H1 (cell line): ENCODE measurements at regions not wholly inside any gene's neighbourhood (a gene's known extent, or its start where the extent isn't known, plus 50 kb on each side); places are given as distances from the start of the nearest gene placed in this dataset.

Experiments
- CTCF ChIA-PET: fragments of 300-600 bp; sonication (Branson Sonifier 250); formaldehyde crosslinking; loops from one replicate; lab custom pipeline; 2021; ENCODE audit not compliant: partially characterized antibody; lab: Charles Lee
- POLR2A ChIA-PET: fragments of 300-600 bp; sonication (Branson Sonifier 250); formaldehyde crosslinking; loops from one replicate; lab custom pipeline; 2021; ENCODE audit warnings: inconsistent platforms; ENCODE audit not compliant: partially characterized antibody; lab: Charles Lee
- DNase-seq, 2 experiments: peaks; one replicate each; pipeline versions ENCODE4 v3.0.0 to v3.0.0-alpha.2; 2010 to 2022; ENCODE audit warnings: low spot score in 2 of 2, low read depth in 1 of 2, mixed read lengths in 1 of 2
- FAIRE-seq: peaks from 2 replicates; lab custom pipeline; 2011; peaks lifted over from hg19 to GRCh38; lab: Jason Lieb, UNC
- H2AFZ ChIP-seq: 2 replicates; pipeline ENCODE4 v1.8.1; 2012; ENCODE audit warnings: low read length, inconsistent platforms
- H2AK5ac ChIP-seq: 2 replicates; pipeline ENCODE4 v1.6.1; 2013; ENCODE audit warnings: low read depth, low read length
- H2BK120ac ChIP-seq: replicated peaks from 2 replicates; pipeline ENCODE3; 2013; ENCODE audit warnings: low read depth, low read length, inconsistent platforms
- H2BK12ac ChIP-seq: 2 replicates; pipeline ENCODE4 v1.6.1; 2013; ENCODE audit warnings: low read depth, low read length
- H2BK15ac ChIP-seq: 2 replicates; pipeline ENCODE4 v1.6.1; 2013; ENCODE audit warnings: low read length
- H2BK20ac ChIP-seq: 2 replicates; pipeline ENCODE4 v1.6.1; 2013; ENCODE audit warnings: low read length
- H2BK5ac ChIP-seq: 2 replicates; pipeline ENCODE4 v1.6.1; 2013; ENCODE audit warnings: low read depth, low read length
- H3K14ac ChIP-seq: 2 replicates; pipeline ENCODE4 v1.6.1; 2013; ENCODE audit warnings: inconsistent platforms; ENCODE audit not compliant: insufficient read length
- H3K18ac ChIP-seq: 2 replicates; pipeline ENCODE4 v1.6.1; 2013; ENCODE audit warnings: low read length; ENCODE audit errors: extremely low read depth
- H3K23ac ChIP-seq: 2 replicates; pipeline ENCODE4 v1.6.1; 2013; ENCODE audit warnings: inconsistent platforms; ENCODE audit not compliant: insufficient read length
- H3K23me2 ChIP-seq: 2 replicates; pipeline ENCODE4 v1.6.1; 2013; ENCODE audit warnings: low read depth, low read length
- H3K27ac ChIP-seq: 2 replicates; pipeline ENCODE4 v1.6.1; 2011; ENCODE audit warnings: low read depth, low read length, inconsistent platforms
- H3K27me3 ChIP-seq, 4 experiments: replicated peaks in 1 of 4; 1 replicate in 1 of 4; 2 replicates in 3 of 4; pipeline versions ENCODE4 v1.6.1 to v1.8.1; 2011 to 2013; ENCODE audit warnings: low read length in 3 of 4, mild to moderate bottlenecking in 3 of 4, inconsistent platforms in 2 of 4, mixed read lengths in 2 of 4, moderate library complexity in 1 of 4; ENCODE audit not compliant: control insufficient read depth in 3 of 4, insufficient read depth in 3 of 4; ENCODE audit errors: extremely low read depth in 1 of 4
- H3K36me3 ChIP-seq, 4 experiments: 2 replicates each; pipeline versions ENCODE4 v1.6.1 to v1.8.1; 2011 to 2013; ENCODE audit warnings: mild to moderate bottlenecking in 4 of 4, low read length in 3 of 4, moderate library complexity in 2 of 4, control low read depth in 1 of 4, inconsistent platforms in 1 of 4; ENCODE audit not compliant: insufficient read depth in 4 of 4, control insufficient read depth in 2 of 4
- H3K4ac ChIP-seq: replicated peaks from 2 replicates; pipeline ENCODE3; 2013; ENCODE audit warnings: low read length, low read depth, mixed read lengths, inconsistent platforms; ENCODE audit not compliant: insufficient read length
- H3K4me1 ChIP-seq, 4 experiments: replicated peaks in 1 of 4; 1 replicate in 1 of 4; 2 replicates in 3 of 4; pipeline versions ENCODE4 v1.6.1 to v1.8.1; 2011 to 2013; ENCODE audit warnings: low read length in 3 of 4, inconsistent platforms in 2 of 4, mixed read lengths in 1 of 4; ENCODE audit not compliant: insufficient read depth in 4 of 4, control insufficient read depth in 3 of 4
- H3K4me2 ChIP-seq, 2 experiments: 2 replicates each; pipeline versions ENCODE4 v1.6.1 to v1.8.1; 2011 to 2013; ENCODE audit warnings: low read depth in 2 of 2, low read length in 2 of 2, control low read depth in 1 of 2, inconsistent platforms in 1 of 2, mild to moderate bottlenecking in 1 of 2; ENCODE audit not compliant: insufficient read depth in 1 of 2
- H3K4me3 ChIP-seq, 4 experiments: fragments of 200-600, 300-600 bp in 1 of 4; sonication (generic), shearing (Covaris generic), sonication (Bioruptor Twin) in 1 of 4; 2 replicates each; pipeline versions ENCODE4 v1.5.1 to v1.8.1; 2011 to 2016; ENCODE audit warnings: low read length in 4 of 4, low read depth in 3 of 4, control low read depth in 2 of 4, inconsistent platforms in 2 of 4, mild to moderate bottlenecking in 2 of 4, mixed read lengths in 1 of 4, moderate library complexity in 1 of 4; ENCODE audit not compliant: insufficient read depth in 2 of 4; ENCODE audit errors: extremely low read depth in 1 of 4
- H3K56ac ChIP-seq: replicated peaks from 2 replicates; pipeline ENCODE3; 2013; ENCODE audit warnings: low read depth, mild to moderate bottlenecking, mixed read lengths, low read length, inconsistent platforms; ENCODE audit not compliant: insufficient read length
- H3K79me1 ChIP-seq: 2 replicates; pipeline ENCODE4 v1.6.1; 2013; ENCODE audit warnings: low read depth, low read length, control low read depth
- H3K79me2 ChIP-seq, 2 experiments: 2 replicates each; pipeline versions ENCODE4 v1.6.1 to v1.8.1; 2012 to 2013; ENCODE audit warnings: low read length in 2 of 2, mild to moderate bottlenecking in 2 of 2, inconsistent platforms in 1 of 2; ENCODE audit not compliant: insufficient read depth in 2 of 2, control insufficient read depth in 1 of 2
- H3K9ac ChIP-seq, 4 experiments: replicated peaks in 1 of 4; 1 replicate in 1 of 4; 2 replicates in 3 of 4; pipeline versions ENCODE4 v1.6.1 to v1.8.1; 2011 to 2013; ENCODE audit warnings: low read depth in 3 of 4, low read length in 3 of 4, control low read depth in 2 of 4, mild to moderate bottlenecking in 2 of 4, moderate library complexity in 2 of 4, inconsistent platforms in 1 of 4; ENCODE audit errors: extremely low read depth in 1 of 4
- H3K9me3 ChIP-seq, 2 experiments: 2 replicates each; pipeline versions ENCODE4 v1.6.1 to v1.8.1; 2012 to 2013; ENCODE audit warnings: mild to moderate bottlenecking in 2 of 2, moderate library complexity in 2 of 2, control low read depth in 1 of 2, inconsistent platforms in 1 of 2, low read depth in 1 of 2, low read length in 1 of 2, mixed read lengths in 1 of 2; ENCODE audit not compliant: insufficient read depth in 2 of 2
- H4K20me1 ChIP-seq, 2 experiments: replicated peaks in 1 of 2; 2 replicates each; pipeline versions ENCODE3 to v1.8.1; 2011 to 2013; ENCODE audit warnings: inconsistent platforms in 2 of 2, low read length in 2 of 2, mild to moderate bottlenecking in 1 of 2; ENCODE audit not compliant: insufficient read depth in 2 of 2, control insufficient read depth in 1 of 2
- H4K5ac ChIP-seq: 2 replicates; pipeline ENCODE4 v1.6.1; 2013; ENCODE audit warnings: low read length, low read depth, mixed read lengths, inconsistent platforms; ENCODE audit not compliant: insufficient read length
- H4K8ac ChIP-seq: 2 replicates; pipeline ENCODE4 v1.8.0; 2013; ENCODE audit warnings: mild to moderate bottlenecking, moderate library complexity, low read length, inconsistent platforms; ENCODE audit not compliant: insufficient read depth; ENCODE audit errors: extremely low read depth
- H4K91ac ChIP-seq: replicated peaks from 2 replicates; pipeline ENCODE3; 2013; ENCODE audit warnings: low read length, mixed read lengths, inconsistent platforms; ENCODE audit not compliant: insufficient read length
- ASH2L ChIP-seq: fragments of 200-600, 300-600 bp; sonication (generic); IDR thresholded peaks from one replicate; pipeline ENCODE4 v1.7.1; 2017; ENCODE audit warnings: low read length
- ATF2 ChIP-seq: IDR thresholded peaks from 2 replicates; pipeline ENCODE4 v1.6.1; 2012; ENCODE audit warnings: low read length, inconsistent platforms
- CBX5 ChIP-seq: fragments of 300-800, 300-1000 bp; sonication (generic); IDR thresholded peaks from 2 replicates; pipeline ENCODE4 v1.7.1; 2016; ENCODE audit warnings: antibody characterized with exemption, low read length, low read depth
- EP300 ChIP-seq, 2 experiments: IDR thresholded peaks; 1 replicate in 1 of 2; 2 replicates in 1 of 2; pipeline ENCODE4 v1.6.1; 2011 to 2012; ENCODE audit warnings: low read depth in 2 of 2, low read length in 2 of 2, mild to moderate bottlenecking in 2 of 2, borderline replicate concordance in 1 of 2, inconsistent platforms in 1 of 2, moderate library complexity in 1 of 2
- EZH2 ChIP-seq: fragments of 200-600 bp; sonication (generic); IDR thresholded peaks from 2 replicates; pipeline ENCODE4 v1.7.1; 2012; ENCODE audit warnings: low read depth, mild to moderate bottlenecking, moderate library complexity, low read length, inconsistent platforms; ENCODE audit not compliant: severe bottlenecking
- GTF2F1 ChIP-seq: IDR thresholded peaks from 2 replicates; pipeline ENCODE4 v1.6.1; 2012; ENCODE audit warnings: low read depth, low read length, improper control_type of control experiment, borderline replicate concordance
- MAFK ChIP-seq: IDR thresholded peaks from 2 replicates; pipeline ENCODE4 v1.6.1; 2012; ENCODE audit warnings: low read depth, mild to moderate bottlenecking, improper control_type of control experiment, low read length
- PHF8 ChIP-seq: fragments of 200-600 bp; sonication (generic); conservative IDR thresholded peaks from 2 replicates; pipeline ENCODE4 v1.7.1; 2012; ENCODE audit warnings: low read depth, mild to moderate bottlenecking, inconsistent platforms, low read length, moderate library complexity
- POLR2A ChIP-seq, 2 experiments: IDR thresholded peaks; 1 replicate in 1 of 2; 2 replicates in 1 of 2; pipeline ENCODE4 v1.6.1; 2011; ENCODE audit warnings: low read depth in 2 of 2, low read length in 2 of 2, mild to moderate bottlenecking in 2 of 2; ENCODE audit errors: control extremely low read depth in 1 of 2
- RXRA ChIP-seq: IDR thresholded peaks from 2 replicates; pipeline ENCODE4 v1.6.1; 2011; ENCODE audit warnings: low read depth, mild to moderate bottlenecking, low read length, moderate library complexity; ENCODE audit not compliant: insufficient read depth
- SP2 ChIP-seq: IDR thresholded peaks from 2 replicates; pipeline ENCODE4 v1.6.1; 2012; ENCODE audit warnings: mild to moderate bottlenecking, low read length, inconsistent platforms
- SP4 ChIP-seq: IDR thresholded peaks from 2 replicates; pipeline ENCODE4 v1.6.1; 2012; ENCODE audit warnings: low read length, inconsistent platforms
- SRF ChIP-seq: IDR thresholded peaks from 2 replicates; pipeline ENCODE4 v1.6.1; 2011; ENCODE audit warnings: mild to moderate bottlenecking, low read depth, low read length, moderate library complexity
- ZNF274 ChIP-seq: IDR thresholded peaks from 2 replicates; pipeline ENCODE4 v1.7.0; 2012; ENCODE audit warnings: low read length, borderline replicate concordance; ENCODE audit errors: extremely low read depth
- WGBS, 2 experiments: shearing (Covaris generic) in 1 of 2; methylation state at CpG; one replicate each; pipeline versions ENCODE4 v1.1.6 to v1.1.7; 2013 to 2015; ENCODE audit warnings: low lambda C conversion rate in 2 of 2, mixed read lengths in 2 of 2, inconsistent platforms in 1 of 2, low coverage in 1 of 2, missing lambda C conversion rate in 1 of 2; ENCODE audit not compliant: insufficient replicate concordance in 2 of 2, insufficient coverage in 1 of 2, insufficient read length in 1 of 2; ENCODE audit errors: extremely low coverage in 1 of 2, missing lambda C conversion rate in 1 of 2; 5-methylcytosine and 5-hydroxymethylcytosine counted together

- Histone ChIP-seq H3K4me2 (no peak overlapping the region), H2BK12ac (no peak overlapping the region), H3K4me3 (no peak overlapping the region), H2BK15ac (no peak overlapping the region), H3K23ac (no peak overlapping the region), H4K20me1 (no peaks in the 10 kb centered on the region), H3K9me3 (no peaks in the 10 kb centered on the region), H3K14ac (no peak overlapping the region), H3K9ac (no peak overlapping the region), H3K27me3 (no peaks in the 10 kb centered on the region), H4K91ac (no peak overlapping the region), H4K8ac (no peak overlapping the region), H3K23me2 (no peaks in the 10 kb centered on the region), H3K4me1 (no peaks in the 10 kb centered on the region), H3K79me1 (no peaks in the 10 kb centered on the region), H2AFZ (no peak overlapping the region), H3K4ac (no peak overlapping the region), H2BK5ac (no peak overlapping the region), H3K56ac (no peak overlapping the region), H2AK5ac (no peak overlapping the region), H3K27ac (no peak overlapping the region), H3K79me2 (no peaks in the 10 kb centered on the region), H2BK120ac (no peak overlapping the region), H3K36me3 (no peaks in the 10 kb centered on the region), H2BK20ac (no peak overlapping the region), H3K18ac (no peak overlapping the region), H4K5ac (no peak overlapping the region)
- POLR2A ChIA-PET, result no interaction called here
- DNase-seq (no peak), FAIRE-seq (no peak)
- CTCF ChIA-PET, result interaction anchor here (0.6 to 6.3 kb wide), 2 partner anchors 12 to 56 kb away, joined by 3 to 24 read pairs; no protein-coding TSS in a partner anchor
- 49% methylated on average over 5 of the region's 5 CpGs; no CpG with 5 or more reads in 1 of the 2 experiments for WGBS, 2 experiments
- TF ChIP-seq POLR2A (IDR thresholded peaks at IDR 0.05; ENCODE audit: control extremely low read depth in 1 of 2, low read depth in 2 of 2, low read length in 2 of 2) (no peak), GTF2F1 (no peak), MAFK (no peak), PHF8 (no peak), CBX5 (no peak), EP300 (IDR thresholded peaks at IDR 0.05; ENCODE audit: borderline replicate concordance in 1 of 2, low read depth in 2 of 2, low read length in 2 of 2) (no peak), SRF (no peak), RXRA (no peak), SP2 (no peak), ASH2L (no peak), EZH2 (no peak), ATF2 (no peak), SP4 (no peak), ZNF274 (no peak)
These were observed 411.8 kb downstream of the PREX1 start for GRCh38 chr20:48416002-48416401.
